ENCODE measurements at regions not wholly inside any gene's neighbourhood (a gene's known extent, or its start where the extent isn't known, plus 50 kb on each side); places are given as distances from the start of the nearest gene placed in this dataset.

- TF ChIP-seq CUX1 (IDR thresholded peaks at IDR 0.05; ENCODE audit: insufficient replicate concordance, low read depth, low read length) (no peak), SP1 (IDR thresholded peaks at IDR 0.05; ENCODE audit: low read depth, low read length) (no peak), CEBPB (IDR thresholded peaks at IDR 0.05; ENCODE audit: borderline replicate concordance in 1 of 2, low read depth in 2 of 2, low read length in 2 of 2) (no peak), BHLHE40 (IDR thresholded peaks at IDR 0.05; ENCODE audit: borderline replicate concordance in 1 of 2, low read depth in 2 of 2, low read length in 1 of 2) (no peak), ZBTB11 (CRISPR knock-in tag; IDR thresholded peaks at IDR 0.05) (no peak), BMI1 (IDR thresholded peaks at IDR 0.05; ENCODE audit: borderline replicate concordance) (no peak), E4F1 (IDR thresholded peaks at IDR 0.05; ENCODE audit: borderline replicate concordance, partially characterized antibody) (no peak), SUPT20H (IDR thresholded peaks at IDR 0.05; ENCODE audit: borderline replicate concordance, control insufficient read depth, low read depth, low read length) (no peak)
Measured at GRCh38 chr21:8990326-8991087, 1530.9 kb upstream of the TPTE start (continued).
